ENCODE measurements at regions not wholly inside any gene's neighbourhood (a gene's known extent, or its start where the extent isn't known, plus 50 kb on each side); places are given as distances from the start of the nearest gene placed in this dataset.

DNA sequence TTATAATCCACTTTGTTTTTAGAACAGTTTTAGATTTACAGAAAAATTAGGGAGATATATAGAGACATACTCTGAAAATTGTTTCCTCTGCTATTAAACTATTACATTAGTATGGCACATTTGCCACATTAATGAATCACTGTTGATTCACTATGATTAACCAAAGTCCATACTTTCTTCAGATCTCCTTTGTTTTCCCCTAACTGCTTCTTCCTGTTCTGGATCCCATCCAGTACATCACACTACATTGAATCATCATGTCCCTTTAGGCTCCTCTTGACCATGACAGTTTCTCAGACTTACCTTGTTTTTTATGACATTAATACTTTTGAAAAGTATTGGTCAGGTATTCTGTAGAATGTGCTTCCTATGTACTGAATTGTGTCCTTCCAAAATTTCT lies 109.2 kb upstream of the EDNRA start:
- no peaks in the 10 kb centered on the region for H3K9me3 ChIP-seq (ENCODE audit: insufficient read depth, low read depth, low read length)
- H3K4me3 ChIP-seq (ENCODE audit: low read depth, low read length): no peak overlapping the region
- no peak overlapping the region for H4K12ac ChIP-seq (ENCODE audit: low read depth, low read length)
- no peak overlapping the region for H2AK5ac ChIP-seq (ENCODE audit: low read length)
- no peak overlapping the region for H3K4ac ChIP-seq (ENCODE audit: low read depth, low read length)
- H3K27ac ChIP-seq (ENCODE audit: low read depth, low read length): no peak overlapping the region
- no peak overlapping the region for H3K4me2 ChIP-seq (ENCODE audit: low read length)
- H3K79me1 ChIP-seq (ENCODE audit: low read length): no peaks in the 10 kb centered on the region
- no peak overlapping the region for H3K14ac ChIP-seq (ENCODE audit: low read length)
- H3K23ac ChIP-seq (ENCODE audit: low read length): no peak overlapping the region
- H3K79me2 ChIP-seq (ENCODE audit: control insufficient read depth, insufficient read depth, low read length, poor library complexity): no peaks in the 10 kb centered on the region
- H2BK12ac ChIP-seq (ENCODE audit: low read length): no peak overlapping the region
- H3K4me1 ChIP-seq (ENCODE audit: control insufficient read depth in 1 of 2, insufficient read depth in 2 of 2, low read length in 2 of 2): no peaks in the 10 kb centered on the region
- no peak overlapping the region for H2AFZ ChIP-seq (ENCODE audit: insufficient read depth, low read length, poor library complexity)
- no peak overlapping the region for H4K8ac ChIP-seq (ENCODE audit: low read depth, low read length)
- no peak overlapping the region for H2BK5ac ChIP-seq (ENCODE audit: low read depth, low read length, poor library complexity)
- no peak overlapping the region for H3K9ac ChIP-seq (ENCODE audit: low read length)
- H2BK120ac ChIP-seq (ENCODE audit: insufficient read depth, low read length, poor library complexity): no peak overlapping the region
- H3K36me3 ChIP-seq (ENCODE audit: control insufficient read depth in 1 of 2, insufficient read depth in 2 of 2, low read length in 2 of 2): no peaks in the 10 kb centered on the region
- no peak overlapping the region for H4K91ac ChIP-seq (ENCODE audit: low read depth, low read length)
- no peak overlapping the region for H3K18ac ChIP-seq (ENCODE audit: low read length)
- DNase-seq: no peak
- no peaks in the 10 kb centered on the region for H3K27me3 ChIP-seq (ENCODE audit: insufficient read depth, low read length)

DNA sequence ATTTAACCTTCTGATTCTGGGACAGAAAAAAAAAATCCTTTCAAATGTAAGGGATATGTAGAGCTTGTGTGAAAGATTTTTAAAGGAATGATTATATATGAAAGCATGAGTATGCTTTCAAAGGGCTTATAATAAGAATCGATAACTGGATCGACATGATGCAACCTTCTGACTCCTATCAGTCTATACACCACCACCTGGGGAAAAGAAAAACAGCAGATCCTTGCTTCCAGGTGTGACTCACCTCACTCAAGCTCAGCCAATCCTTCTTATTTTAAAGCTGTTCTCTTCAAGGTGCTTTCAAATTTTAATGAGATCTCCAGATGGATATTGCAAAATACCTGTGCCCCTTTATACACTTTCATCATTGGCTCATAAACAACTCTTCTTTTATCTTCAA lies 102.1 kb upstream of the EDNRA start:
- Histone ChIP-seq H2BK12ac (ENCODE audit: low read length) (no peak overlapping the region), H3K27ac (ENCODE audit: low read depth, low read length) (no peak overlapping the region), H3K14ac (ENCODE audit: low read length) (no peak overlapping the region), H3K4me3 (ENCODE audit: low read depth, low read length) (no peak overlapping the region), H2AFZ (ENCODE audit: insufficient read depth, low read length, poor library complexity) (no peak overlapping the region), H3K4ac (ENCODE audit: low read depth, low read length) (no peak overlapping the region), H3K79me1 (ENCODE audit: low read length) (peaks cover 2% of the 10 kb centered on the region), H3K4me2 (ENCODE audit: low read length) (no peak overlapping the region), H2BK120ac (ENCODE audit: insufficient read depth, low read length, poor library complexity) (no peak overlapping the region), H3K9me3 (ENCODE audit: insufficient read depth, low read depth, low read length) (no peaks in the 10 kb centered on the region), H3K4me1 (ENCODE audit: control insufficient read depth in 1 of 2, insufficient read depth in 2 of 2, low read length in 2 of 2) (peaks cover 4 to 6% of the 10 kb centered on the region in 2 experiments), H4K91ac (ENCODE audit: low read depth, low read length) (no peak overlapping the region), H3K23ac (ENCODE audit: low read length) (no peak overlapping the region), H4K12ac (ENCODE audit: low read depth, low read length) (no peak overlapping the region), H4K8ac (ENCODE audit: low read depth, low read length) (no peak overlapping the region), H2BK5ac (ENCODE audit: low read depth, low read length, poor library complexity) (no peak overlapping the region), H2AK5ac (ENCODE audit: low read length) (no peak overlapping the region), H3K9ac (ENCODE audit: low read length) (no peak overlapping the region), H3K79me2 (ENCODE audit: control insufficient read depth, insufficient read depth, low read length, poor library complexity) (no peaks in the 10 kb centered on the region), H3K36me3 (ENCODE audit: control insufficient read depth in 1 of 2, insufficient read depth in 2 of 2, low read length in 2 of 2) (no peaks in the 10 kb centered on the region), H3K18ac (ENCODE audit: low read length) (no peak overlapping the region), H3K27me3 (ENCODE audit: insufficient read depth, low read length) (no peaks in the 10 kb centered on the region)
- peak in 1 of 2 donors; percentile 10 for DNase-seq
- WGBS (ENCODE audit: extremely low coverage, insufficient coverage, insufficient read length): no CpG with 5 or more reads among the region's 2 CpGs

- Histone ChIP-seq H3K79me2 (ENCODE audit: control insufficient read depth, insufficient read depth, low read length, poor library complexity) (no peaks in the 10 kb centered on the region), H4K8ac (ENCODE audit: low read depth, low read length) (peak overlapping the region; percentile 11), H3K79me1 (ENCODE audit: low read length) (peaks cover 2% of the 10 kb centered on the region), H2BK12ac (ENCODE audit: low read length) (peak overlapping the region; percentile 52), H3K27me3 (ENCODE audit: insufficient read depth, low read length) (no peaks in the 10 kb centered on the region), H4K91ac (ENCODE audit: low read depth, low read length) (peak overlapping the region; percentile 63), H3K27ac (ENCODE audit: low read depth, low read length) (no peak overlapping the region), H3K4me1 (ENCODE audit: control insufficient read depth in 1 of 2, insufficient read depth in 2 of 2, low read length in 2 of 2) (peaks cover 4 to 6% of the 10 kb centered on the region in 2 experiments), H3K4me3 (ENCODE audit: low read depth, low read length) (no peak overlapping the region), H3K4me2 (ENCODE audit: low read length) (no peak overlapping the region), H2AK5ac (ENCODE audit: low read length) (no peak overlapping the region), H3K14ac (ENCODE audit: low read length) (no peak overlapping the region), H3K23ac (ENCODE audit: low read length) (no peak overlapping the region), H4K12ac (ENCODE audit: low read depth, low read length) (no peak overlapping the region), H3K18ac (ENCODE audit: low read length) (peak overlapping the region; percentile 49), H2BK5ac (ENCODE audit: low read depth, low read length, poor library complexity) (no peak overlapping the region), H3K4ac (ENCODE audit: low read depth, low read length) (no peak overlapping the region), H3K36me3 (ENCODE audit: control insufficient read depth in 1 of 2, insufficient read depth in 2 of 2, low read length in 2 of 2) (no peaks in the 10 kb centered on the region), H3K9me3 (ENCODE audit: insufficient read depth, low read depth, low read length) (no peaks in the 10 kb centered on the region), H2AFZ (ENCODE audit: insufficient read depth, low read length, poor library complexity) (no peak overlapping the region), H2BK120ac (ENCODE audit: insufficient read depth, low read length, poor library complexity) (no peak overlapping the region), H3K9ac (ENCODE audit: low read length) (no peak overlapping the region)
- DNase-seq: no peak
- no CpG with 5 or more reads among the region's 1 CpG for WGBS (ENCODE audit: extremely low coverage, insufficient coverage, insufficient read length)
Measured at GRCh38 chr4:147381749-147382148, 99.1 kb upstream of the EDNRA start.

- Histone ChIP-seq H3K9ac (ENCODE audit: low read length) (no peak overlapping the region), H3K23ac (ENCODE audit: low read length) (no peak overlapping the region), H3K79me1 (ENCODE audit: low read length) (no peaks in the 10 kb centered on the region), H3K4me3 (ENCODE audit: low read depth, low read length) (no peak overlapping the region), H2AFZ (ENCODE audit: insufficient read depth, low read length, poor library complexity) (no peak overlapping the region), H4K12ac (ENCODE audit: low read depth, low read length) (no peak overlapping the region), H3K4me1 (ENCODE audit: control insufficient read depth in 1 of 2, insufficient read depth in 2 of 2, low read length in 2 of 2) (no peaks in the 10 kb centered on the region), H2BK12ac (ENCODE audit: low read length) (no peak overlapping the region), H2BK120ac (ENCODE audit: insufficient read depth, low read length, poor library complexity) (no peak overlapping the region), H3K18ac (ENCODE audit: low read length) (no peak overlapping the region), H4K8ac (ENCODE audit: low read depth, low read length) (no peak overlapping the region), H3K79me2 (ENCODE audit: control insufficient read depth, insufficient read depth, low read length, poor library complexity) (no peaks in the 10 kb centered on the region), H2BK5ac (ENCODE audit: low read depth, low read length, poor library complexity) (no peak overlapping the region), H3K14ac (ENCODE audit: low read length) (no peak overlapping the region), H3K27ac (ENCODE audit: low read depth, low read length) (no peak overlapping the region), H3K4me2 (ENCODE audit: low read length) (no peak overlapping the region), H3K4ac (ENCODE audit: low read depth, low read length) (no peak overlapping the region), H3K27me3 (ENCODE audit: insufficient read depth, low read length) (no peaks in the 10 kb centered on the region), H2AK5ac (ENCODE audit: low read length) (no peak overlapping the region), H3K9me3 (ENCODE audit: insufficient read depth, low read depth, low read length) (no peaks in the 10 kb centered on the region), H3K36me3 (ENCODE audit: control insufficient read depth in 1 of 2, insufficient read depth in 2 of 2, low read length in 2 of 2) (no peaks in the 10 kb centered on the region), H4K91ac (ENCODE audit: low read depth, low read length) (no peak overlapping the region)
- no CpG with 5 or more reads among the region's 1 CpG for WGBS (ENCODE audit: extremely low coverage, insufficient coverage, insufficient read length)
- no peak for DNase-seq
Measured at GRCh38 chr4:147388018-147388417, 92.9 kb upstream of the EDNRA start.
